ENCODE measurements at regions not wholly inside any gene's neighbourhood (a gene's known extent, or its start where the extent isn't known, plus 50 kb on each side); places are given as distances from the start of the nearest gene placed in this dataset.
"Not testable (repeated sequence)": the region's sequence is repeated elsewhere in the genome, so short reads cannot be mapped to it uniquely, and the experiment has no call there.

- not testable (repeated sequence) for DNase-seq
Observed at GRCh38 chr11:67873223-67873622, 130.7 kb downstream of the UNC93B1 start.

- DNase-seq, result not testable (repeated sequence)
Observed at GRCh38 chr11:67871168-67871567, 132.7 kb downstream of the UNC93B1 start.

- not testable (repeated sequence) for DNase-seq
Observed at GRCh38 chr11:67862896-67863295, 141.0 kb downstream of the UNC93B1 start.

- DNase-seq, result not testable (repeated sequence)
Observed at GRCh38 chr11:67859513-67860161, 144.3 kb downstream of the UNC93B1 start.

- not testable (repeated sequence) for DNase-seq
Observed at GRCh38 chr11:67850747-67851146, 153.2 kb downstream of the UNC93B1 start.

GRCh38 chr11:67849766-67850165, 154.1 kb downstream of the UNC93B1 start:
- DNase-seq, result not testable (repeated sequence)

GRCh38 chr11:67847896-67848875, 155.7 kb downstream of the UNC93B1 start:
- not testable (repeated sequence) for DNase-seq

- not testable (repeated sequence) for DNase-seq
Observed at GRCh38 chr11:67846303-67846702, 157.6 kb downstream of the UNC93B1 start.

GRCh38 chr11:67845296-67845695, 158.6 kb downstream of the UNC93B1 start:
- DNase-seq, result not testable (repeated sequence)

- not testable (repeated sequence) for DNase-seq
Observed at GRCh38 chr11:67840599-67840998, 163.3 kb downstream of the UNC93B1 start.

GRCh38 chr11:67830152-67830551, 155.7 kb upstream of the ALDH3B2 start:
- not testable (repeated sequence) for DNase-seq

- not testable (repeated sequence) for DNase-seq
Observed at GRCh38 chr11:67826951-67827296, 152.5 kb upstream of the ALDH3B2 start.

GRCh38 chr11:67826028-67826950, 151.9 kb upstream of the ALDH3B2 start:
- not testable (repeated sequence) for DNase-seq

GRCh38 chr11:67824861-67825260, 150.4 kb upstream of the ALDH3B2 start:
- DNase-seq, result not testable (repeated sequence)

- no peak for DNase-seq
Observed at GRCh38 chr11:67820081-67820480, 145.7 kb upstream of the ALDH3B2 start.

- not testable (repeated sequence) for DNase-seq
Observed at GRCh38 chr11:67817558-67817957, 143.1 kb upstream of the ALDH3B2 start.

- DNase-seq, result not testable (repeated sequence)
Observed at GRCh38 chr11:67809301-67809700, 134.9 kb upstream of the ALDH3B2 start.

GRCh38 chr11:67807896-67808295, 133.5 kb upstream of the ALDH3B2 start:
- DNase-seq, result not testable (repeated sequence)

GRCh38 chr11:67806728-67807235, 132.4 kb upstream of the ALDH3B2 start:
- not testable (repeated sequence) for DNase-seq

GRCh38 chr11:67806183-67806582, 131.8 kb upstream of the ALDH3B2 start:
- not testable (repeated sequence) for DNase-seq

- peak; percentile 86 for DNase-seq
Observed at GRCh38 chr11:67805253-67806126, 131.1 kb upstream of the ALDH3B2 start.

Measured in 8988T (cell line).